ENCODE measurements at regions not wholly inside any gene's neighbourhood (a gene's known extent, or its start where the extent isn't known, plus 50 kb on each side); places are given as distances from the start of the nearest gene placed in this dataset.
A peak's percentile ranks its signal among the peaks of the same experiment; 100 is the strongest.

DNA sequence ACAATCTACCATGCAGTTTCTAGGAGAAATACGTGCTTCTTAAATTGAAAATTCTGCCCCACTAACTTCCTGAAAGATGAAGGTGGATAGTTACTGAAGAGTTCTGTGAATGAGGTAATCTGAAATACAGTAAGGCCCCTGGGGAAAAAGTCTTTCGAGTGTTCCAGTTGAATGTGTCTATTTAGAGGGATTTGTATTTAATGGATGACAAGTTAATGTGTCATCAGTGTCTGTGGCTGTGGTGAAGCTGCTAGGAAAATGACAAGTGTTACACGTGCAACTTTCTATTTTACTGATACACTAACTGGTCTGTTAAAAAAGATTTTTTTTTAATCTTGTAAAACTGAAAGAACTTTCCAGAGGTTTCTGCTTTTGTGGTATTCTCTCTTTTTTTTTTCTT, 384.6 kb downstream of the STK39 start:
- in situ Hi-C loops (cut with MboI; ENCODE audit: low sequenced_read_pairs in 4 of 4) (no loop called here), intact Hi-C loops (cut with DNase I; ENCODE audit: low total_unique reads) (no loop called here)
- DNase-seq = no peak
- TF ChIP-seq POLR2A (IDR thresholded peaks at IDR 0.05) = no peak
- TF ChIP-seq, protein P1, sequence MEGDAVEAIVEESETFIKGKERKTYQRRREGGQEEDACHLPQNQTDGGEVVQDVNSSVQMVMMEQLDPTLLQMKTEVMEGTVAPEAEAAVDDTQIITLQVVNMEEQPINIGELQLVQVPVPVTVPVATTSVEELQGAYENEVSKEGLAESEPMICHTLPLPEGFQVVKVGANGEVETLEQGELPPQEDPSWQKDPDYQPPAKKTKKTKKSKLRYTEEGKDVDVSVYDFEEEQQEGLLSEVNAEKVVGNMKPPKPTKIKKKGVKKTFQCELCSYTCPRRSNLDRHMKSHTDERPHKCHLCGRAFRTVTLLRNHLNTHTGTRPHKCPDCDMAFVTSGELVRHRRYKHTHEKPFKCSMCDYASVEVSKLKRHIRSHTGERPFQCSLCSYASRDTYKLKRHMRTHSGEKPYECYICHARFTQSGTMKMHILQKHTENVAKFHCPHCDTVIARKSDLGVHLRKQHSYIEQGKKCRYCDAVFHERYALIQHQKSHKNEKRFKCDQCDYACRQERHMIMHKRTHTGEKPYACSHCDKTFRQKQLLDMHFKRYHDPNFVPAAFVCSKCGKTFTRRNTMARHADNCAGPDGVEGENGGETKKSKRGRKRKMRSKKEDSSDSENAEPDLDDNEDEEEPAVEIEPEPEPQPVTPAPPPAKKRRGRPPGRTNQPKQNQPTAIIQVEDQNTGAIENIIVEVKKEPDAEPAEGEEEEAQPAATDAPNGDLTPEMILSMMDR (IDR thresholded peaks at IDR 0.05 in 4 of 5, conservative IDR thresholded peaks at IDR 0.05 in 1 of 5) = no peak
- no peaks in the 10 kb centered on the region for H3K9me3 ChIP-seq
- no peak overlapping the region for H3K4me3 ChIP-seq
- no peak for ATAC-seq
- H3K36me3 ChIP-seq = no peaks in the 10 kb centered on the region
- no peak overlapping the region for H3K27ac ChIP-seq
- H3K4me1 ChIP-seq = peaks cover 0 to 23% of the 10 kb centered on the region in 2 donors
- H3K27me3 ChIP-seq = no peaks in the 10 kb centered on the region

DNA sequence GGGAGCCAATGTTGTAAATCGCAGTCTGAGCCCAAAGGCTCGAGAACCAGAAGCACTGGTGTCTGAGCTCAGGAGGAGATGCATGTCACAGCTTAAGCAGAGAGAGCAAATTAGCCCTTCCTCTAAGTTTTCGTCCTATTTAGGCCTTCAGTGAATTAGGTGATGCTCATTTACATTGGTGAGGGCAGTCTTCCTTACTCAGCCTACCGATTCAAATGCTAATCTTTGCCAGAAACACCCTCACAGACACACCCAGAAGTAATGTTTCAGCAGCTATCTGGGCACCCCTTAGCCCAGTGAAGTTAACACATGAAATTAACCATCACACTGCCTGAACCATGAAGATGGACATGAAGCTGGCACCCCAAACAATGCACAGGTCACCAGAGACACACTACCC, 385.1 kb downstream of the STK39 start:
- H3K27ac ChIP-seq = no peak overlapping the region
- DNase-seq = no peak
- H3K4me1 ChIP-seq = peaks cover 0 to 23% of the 10 kb centered on the region in 2 donors
- no peak overlapping the region for H3K4me3 ChIP-seq
- no peaks in the 10 kb centered on the region for H3K27me3 ChIP-seq
- no peaks in the 10 kb centered on the region for H3K36me3 ChIP-seq
- intact Hi-C loops (cut with DNase I; ENCODE audit: low total_unique reads) (no loop called here), in situ Hi-C loops (cut with MboI; ENCODE audit: low sequenced_read_pairs in 4 of 4) (no loop called here)
- no peak for TF ChIP-seq POLR2A (IDR thresholded peaks at IDR 0.05)
- TF ChIP-seq, protein P1 (IDR thresholded peaks at IDR 0.05 in 4 of 5, conservative IDR thresholded peaks at IDR 0.05 in 1 of 5) = no peak
- no peak for ATAC-seq
- no peaks in the 10 kb centered on the region for H3K9me3 ChIP-seq

DNA sequence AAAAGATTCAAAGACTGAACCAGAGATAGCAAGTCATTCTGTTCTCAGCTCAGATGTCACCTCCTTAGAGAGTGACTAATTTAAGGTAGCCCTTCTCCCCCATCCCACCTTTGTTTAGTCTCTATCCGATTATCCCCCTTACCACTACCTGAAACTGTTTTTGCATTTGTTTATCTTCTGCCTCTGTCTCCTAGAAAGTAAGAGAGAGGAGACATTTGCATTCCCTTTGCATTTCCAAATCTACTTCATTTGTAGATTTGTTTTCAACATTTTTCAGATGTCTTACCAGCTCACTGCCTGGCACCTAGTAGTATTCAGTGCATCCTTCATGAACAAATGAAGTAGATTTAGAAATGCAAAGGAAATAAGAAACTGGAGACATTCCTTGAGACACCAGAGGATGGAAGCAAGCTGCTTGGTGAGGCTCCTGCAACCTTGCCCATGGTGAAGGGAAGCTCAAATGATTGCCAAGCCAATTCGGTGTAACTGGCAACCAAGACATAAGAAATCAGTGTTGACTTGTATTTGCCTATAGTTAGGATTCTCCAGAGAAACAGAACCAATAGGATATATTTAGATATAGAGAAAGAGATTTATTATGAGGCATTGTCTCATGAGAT, 385.7 kb downstream of the STK39 start:
- intact Hi-C loops (cut with DNase I; ENCODE audit: low total_unique reads) (no loop called here), in situ Hi-C loops (cut with MboI; ENCODE audit: low sequenced_read_pairs in 4 of 4) (no loop called here)
- Histone ChIP-seq H3K27ac (no peak overlapping the region), H3K27me3 (no peaks in the 10 kb centered on the region), H3K4me1 (peaks cover 0 to 23% of the 10 kb centered on the region in 2 donors), H3K4me3 (no peak overlapping the region), H3K36me3 (no peaks in the 10 kb centered on the region), H3K9me3 (no peaks in the 10 kb centered on the region)
- no peak for ATAC-seq
- TF ChIP-seq, protein P1 (IDR thresholded peaks at IDR 0.05 in 4 of 5, conservative IDR thresholded peaks at IDR 0.05 in 1 of 5) = no peak
- no peak for TF ChIP-seq POLR2A (IDR thresholded peaks at IDR 0.05)
- DNase-seq = no peak

DNA sequence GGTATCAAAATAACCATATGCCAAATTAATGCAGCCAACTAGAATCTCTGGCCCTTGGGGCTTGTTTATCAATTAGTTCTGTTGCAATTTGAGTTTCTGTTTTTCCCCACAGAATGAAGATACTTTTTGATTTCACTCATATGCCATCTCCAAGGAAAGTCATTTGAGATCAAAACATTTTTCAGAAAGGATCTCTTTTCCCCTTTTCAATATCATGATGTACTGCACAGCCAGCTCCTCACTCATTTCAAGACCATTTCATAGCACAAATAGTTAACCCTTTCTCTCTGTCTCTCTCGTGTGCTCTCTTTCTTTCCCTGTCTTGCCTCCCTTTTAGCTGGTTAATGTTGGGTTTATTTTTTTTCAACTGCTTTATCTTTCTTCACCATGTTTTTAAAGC, 387.3 kb downstream of the STK39 start:
- DNase-seq (no peak), ATAC-seq (no peak)
- Histone ChIP-seq H3K27ac (peak overlapping the region in 1 of 4 donors; percentile 55), H3K4me1 (peaks cover 0 to 33% of the 10 kb centered on the region in 2 donors), H3K36me3 (no peaks in the 10 kb centered on the region), H3K4me3 (no peak overlapping the region), H3K9me3 (no peaks in the 10 kb centered on the region), H3K27me3 (no peaks in the 10 kb centered on the region)
- TF ChIP-seq, protein P1 (IDR thresholded peaks at IDR 0.05 in 4 of 5, conservative IDR thresholded peaks at IDR 0.05 in 1 of 5) = no peak
- TF ChIP-seq POLR2A (IDR thresholded peaks at IDR 0.05) = no peak
- in situ Hi-C loops (cut with MboI; ENCODE audit: low sequenced_read_pairs in 4 of 4) = no loop called here
- intact Hi-C loops (cut with DNase I; ENCODE audit: low total_unique reads) = no loop called here

DNA sequence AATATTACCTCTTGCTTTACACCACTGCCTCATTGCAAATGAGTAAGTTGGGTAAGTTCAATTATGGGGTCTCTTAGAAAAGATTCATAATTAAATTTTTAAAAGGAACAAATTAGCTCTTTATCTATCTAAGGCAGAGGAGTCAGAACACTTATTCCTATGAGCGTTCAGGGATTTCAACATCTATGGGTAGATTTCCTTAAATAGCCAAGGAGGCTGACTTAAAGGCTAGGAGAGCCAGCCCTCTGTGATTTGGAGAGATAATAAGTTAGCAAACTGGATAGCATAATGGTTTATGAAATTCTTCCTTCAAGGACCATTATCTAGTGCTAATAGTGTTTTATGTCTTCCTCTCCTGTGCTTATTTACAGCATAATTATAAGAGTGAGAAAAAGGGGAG, 387.7 kb downstream of the STK39 start:
- Histone ChIP-seq H3K4me3 (no peak overlapping the region), H3K9me3 (no peaks in the 10 kb centered on the region), H3K36me3 (no peaks in the 10 kb centered on the region), H3K27me3 (no peaks in the 10 kb centered on the region), H3K27ac (peak overlapping the region in 1 of 4 donors; percentile 55), H3K4me1 (peaks cover 0 to 33% of the 10 kb centered on the region in 2 donors)
- in situ Hi-C loops (cut with MboI; ENCODE audit: low sequenced_read_pairs in 4 of 4) (no loop called here), intact Hi-C loops (cut with DNase I; ENCODE audit: low total_unique reads) (no loop called here)
- no peak for DNase-seq
- ATAC-seq = peak in 1 of 2 donors; percentile 58
- TF ChIP-seq, protein P1 (IDR thresholded peaks at IDR 0.05 in 4 of 5, conservative IDR thresholded peaks at IDR 0.05 in 1 of 5) = no peak
- TF ChIP-seq POLR2A (IDR thresholded peaks at IDR 0.05) = no peak

Measured in gastrocnemius medialis (tissue), 4 donors.